SK-N-SH treated with all-trans-retinoic acid at 6 μM for 48 hours (cell line): ENCODE measurements at regions not wholly inside any gene's neighbourhood (a gene's known extent, or its start where the extent isn't known, plus 50 kb on each side); places are given as distances from the start of the nearest gene placed in this dataset.
A peak's percentile ranks its signal among the peaks of the same experiment; 100 is the strongest.

ENCODE experiments used
- ATAC-seq: fragments of 200-7000 bp; cut with Tn5 transposase; 3 replicates; pipeline ENCODE4 v1.9.1; 2020; ENCODE audit warnings: mild to moderate bottlenecking, moderate library complexity
- ARNTL ChIP-seq: fragments of 450-650 bp; formaldehyde crosslinking; IDR thresholded peaks from 2 replicates; pipeline ENCODE4 v1.5.0; 2020; ENCODE audit warnings: low read depth, mild to moderate bottlenecking, moderate library complexity, borderline replicate concordance
- CREB5 ChIP-seq: fragments of 250-450 bp; sonication (Bioruptor Pico); IDR thresholded peaks from 2 replicates; pipeline ENCODE4 v1.5.1; 2020; ENCODE audit warnings: low read depth, mild to moderate bottlenecking, moderate library complexity
- CSDC2 ChIP-seq: fragments of 250-450 bp; sonication (Bioruptor Pico); IDR thresholded peaks from 2 replicates; pipeline ENCODE4 v1.5.0; 2020; ENCODE audit warnings: mild to moderate bottlenecking, moderate library complexity
- CSRNP3 ChIP-seq: fragments of 250-450 bp; sonication (Bioruptor Pico); IDR thresholded peaks from 2 replicates; pipeline ENCODE4 v1.5.1; 2021; ENCODE audit warnings: mild to moderate bottlenecking, moderate library complexity
- ESRRG ChIP-seq: fragments of 250-450 bp; sonication (Bioruptor Pico); IDR thresholded peaks from 2 replicates; pipeline ENCODE4 v1.6.1; 2021; ENCODE audit warnings: mild to moderate bottlenecking
- GLIS3 ChIP-seq: fragments of 250-450 bp; sonication (Bioruptor Pico); IDR thresholded peaks from 2 replicates; pipeline ENCODE4 v1.5.0; 2020; ENCODE audit warnings: mild to moderate bottlenecking, moderate library complexity
- ISL1 ChIP-seq: fragments of 250-450 bp; sonication (Bioruptor Pico); IDR thresholded peaks from 2 replicates; pipeline ENCODE4 v2.1.2; 2022; ENCODE audit warnings: mild to moderate bottlenecking, moderate library complexity
- OSR1 ChIP-seq: fragments of 250-450 bp; sonication (Bioruptor Pico); IDR thresholded peaks from 2 replicates; pipeline ENCODE4 v1.8.0; 2022; ENCODE audit warnings: moderate library complexity, mild to moderate bottlenecking, inconsistent platforms
- POU6F1 ChIP-seq: fragments of 250-450 bp; sonication (Bioruptor Pico); IDR thresholded peaks from 2 replicates; pipeline ENCODE4 v1.8.0; 2021; ENCODE audit warnings: low read depth, mild to moderate bottlenecking, moderate library complexity, borderline replicate concordance
- RARB ChIP-seq: fragments of 250-450 bp; sonication (Bioruptor Pico); IDR thresholded peaks from 2 replicates; pipeline ENCODE4 v1.8.0; 2021; ENCODE audit warnings: mild to moderate bottlenecking, moderate library complexity
- SNAI2 ChIP-seq: fragments of 250-450 bp; sonication (Bioruptor Pico); IDR thresholded peaks from 2 replicates; pipeline ENCODE4 v1.5.0; 2020; ENCODE audit warnings: mild to moderate bottlenecking, moderate library complexity
- TCF4 ChIP-seq: fragments of 250-450 bp; sonication (Bioruptor Pico); IDR thresholded peaks from 2 replicates; pipeline ENCODE4 v1.8.0; 2021; ENCODE audit warnings: mild to moderate bottlenecking, moderate library complexity, borderline replicate concordance
- TOX ChIP-seq: fragments of 250-450 bp; sonication (Bioruptor Pico); IDR thresholded peaks from 2 replicates; pipeline ENCODE4 v1.8.0; 2021; ENCODE audit warnings: mild to moderate bottlenecking, moderate library complexity, borderline replicate concordance
- TSHZ2 ChIP-seq: fragments of 250-450 bp; sonication (Bioruptor Pico); IDR thresholded peaks from 2 replicates; pipeline ENCODE4 v1.5.0; 2020; ENCODE audit warnings: mild to moderate bottlenecking, moderate library complexity
- ZC3H10 ChIP-seq: fragments of 250-450 bp; sonication (Bioruptor Pico); IDR thresholded peaks from 2 replicates; pipeline ENCODE4 v1.5.1; 2021; ENCODE audit warnings: mild to moderate bottlenecking, moderate library complexity
- ZFP3 ChIP-seq: fragments of 250-450 bp; sonication (Bioruptor Pico); IDR thresholded peaks from 2 replicates; pipeline ENCODE4 v1.5.0; 2020; ENCODE audit warnings: mild to moderate bottlenecking, moderate library complexity
- ZNF565 ChIP-seq: fragments of 450-650 bp; formaldehyde crosslinking; conservative IDR thresholded peaks from 2 replicates; pipeline ENCODE4 v1.5.0; 2020; ENCODE audit warnings: low read depth, mild to moderate bottlenecking, moderate library complexity

- TF ChIP-seq CREB5 (CRISPR knock-in tag) (no peak), RARB (CRISPR knock-in tag) (no peak), GLIS3 (CRISPR knock-in tag) (no peak), ZNF565 (no peak)
Measured at GRCh38 chr9:82325907-82326306, 337.3 kb downstream of the SPATA31D1 start (continued).

- ATAC-seq: no peak
- TF ChIP-seq CSDC2: no peak
- no peak for TF ChIP-seq SNAI2 (CRISPR knock-in tag)
Measured at GRCh38 chr9:82327641-82328040, 339.1 kb downstream of the SPATA31D1 start.

GRCh38 chr9:82331079-82331478, 342.5 kb downstream of the SPATA31D1 start:
- TF ChIP-seq CREB5 (CRISPR knock-in tag): no peak
- TF ChIP-seq OSR1: no peak
- no peak for TF ChIP-seq TOX (CRISPR knock-in tag)
- TF ChIP-seq TCF4 (CRISPR knock-in tag): no peak
- no peak for TF ChIP-seq POU6F1 (CRISPR knock-in tag)
- TF ChIP-seq ARNTL (CRISPR knock-in tag): no peak
- TF ChIP-seq ZC3H10 (CRISPR knock-in tag): no peak
- no peak for TF ChIP-seq GLIS3 (CRISPR knock-in tag)
- no peak for TF ChIP-seq ZFP3 (CRISPR knock-in tag)
- no peak for TF ChIP-seq ESRRG
- TF ChIP-seq CSRNP3: no peak
- no peak for TF ChIP-seq ISL1 (CRISPR knock-in tag)
- TF ChIP-seq TSHZ2: no peak

GRCh38 chr9:82332018-82332773, 343.6 kb downstream of the SPATA31D1 start:
- peak; percentile 97 for ATAC-seq
- peak; percentile 35; the same call in 1 of the 2 replicates for TF ChIP-seq TOX (CRISPR knock-in tag)
- TF ChIP-seq ISL1 (CRISPR knock-in tag): peak; percentile 95
- TF ChIP-seq GLIS3 (CRISPR knock-in tag): 0 out of 2 replicates have a peak, but pooled peaks have one; percentile 41
- TF ChIP-seq ZFP3 (CRISPR knock-in tag): no peak
- peak; percentile 21; the same call in 1 of the 2 replicates for TF ChIP-seq CREB5 (CRISPR knock-in tag)

More at GRCh38 chr9:82331079-82331478, 342.5 kb downstream of the SPATA31D1 start:
- ATAC-seq: no peak
